ENCODE measurements at regions not wholly inside any gene's neighbourhood (a gene's known extent, or its start where the extent isn't known, plus 50 kb on each side); places are given as distances from the start of the nearest gene placed in this dataset.
A peak's percentile ranks its signal among the peaks of the same experiment; 100 is the strongest.
"Not testable (repeated sequence)": the region's sequence is repeated elsewhere in the genome, so short reads cannot be mapped to it uniquely, and the experiment has no call there.

DNA sequence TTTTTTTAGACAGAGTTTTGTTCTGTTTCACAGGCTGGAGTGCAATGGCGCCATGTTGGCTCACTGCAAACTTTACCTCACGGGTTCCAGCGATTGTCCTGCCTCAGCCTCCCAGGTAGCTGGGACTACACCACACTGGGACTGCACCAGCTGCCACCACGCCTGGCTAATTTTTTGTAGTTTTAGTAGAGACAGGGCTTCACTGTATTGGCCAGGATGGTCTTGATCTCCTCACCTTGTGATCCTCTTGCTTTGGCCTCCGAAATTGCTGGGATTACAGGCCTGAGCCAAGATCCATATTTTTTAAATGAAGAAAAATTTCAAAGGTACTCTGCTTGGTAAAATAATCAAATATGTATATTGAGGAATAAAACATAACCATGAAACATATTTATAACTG, 195.8 kb upstream of the TPTE start:
- DNase-seq (ENCODE audit: low read depth in 2 of 2), result peak; percentile 76 to 88

DNA sequence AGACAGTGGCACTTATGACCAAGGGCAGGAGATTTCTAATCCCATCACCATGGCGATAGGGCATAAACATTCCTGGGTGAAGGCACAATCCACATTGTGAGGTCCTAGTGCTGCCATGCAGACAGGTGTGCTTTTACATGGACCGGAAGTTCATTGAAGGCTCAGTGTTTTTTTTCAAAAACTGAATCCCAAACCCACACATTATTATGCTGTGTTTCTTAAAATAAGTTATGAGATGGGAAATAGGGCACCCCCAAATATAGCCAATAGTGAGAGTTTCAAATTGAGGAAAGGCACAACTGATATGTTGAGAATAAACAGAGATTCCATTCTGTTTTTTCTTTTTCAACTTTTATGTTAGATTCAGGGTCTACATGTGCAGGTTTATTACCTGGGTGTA, 195.2 kb upstream of the TPTE start:
- not testable (repeated sequence) for DNase-seq (ENCODE audit: low read depth in 2 of 2)

DNA sequence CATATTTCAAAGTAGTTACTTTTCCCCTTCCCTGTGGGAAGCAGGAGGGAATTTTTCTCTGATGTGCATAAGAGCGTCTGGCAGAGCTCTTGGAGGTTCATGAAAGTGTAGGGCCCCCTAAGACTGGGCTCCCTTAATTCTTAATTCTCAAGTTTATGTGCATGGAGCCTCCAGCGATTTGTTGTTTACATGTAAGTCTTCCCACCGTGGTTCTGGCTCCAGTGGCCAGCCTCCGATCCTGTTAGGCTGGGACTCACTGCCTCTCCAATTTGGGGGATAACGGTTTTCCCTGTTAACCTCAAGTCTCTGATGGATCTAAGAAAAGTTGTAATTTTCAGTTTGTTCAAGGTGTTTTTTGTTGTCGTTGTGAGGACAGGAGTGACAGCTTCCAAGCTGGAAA, 192.7 kb upstream of the TPTE start:
- not testable (repeated sequence) for DNase-seq (ENCODE audit: low read depth in 2 of 2)

DNA sequence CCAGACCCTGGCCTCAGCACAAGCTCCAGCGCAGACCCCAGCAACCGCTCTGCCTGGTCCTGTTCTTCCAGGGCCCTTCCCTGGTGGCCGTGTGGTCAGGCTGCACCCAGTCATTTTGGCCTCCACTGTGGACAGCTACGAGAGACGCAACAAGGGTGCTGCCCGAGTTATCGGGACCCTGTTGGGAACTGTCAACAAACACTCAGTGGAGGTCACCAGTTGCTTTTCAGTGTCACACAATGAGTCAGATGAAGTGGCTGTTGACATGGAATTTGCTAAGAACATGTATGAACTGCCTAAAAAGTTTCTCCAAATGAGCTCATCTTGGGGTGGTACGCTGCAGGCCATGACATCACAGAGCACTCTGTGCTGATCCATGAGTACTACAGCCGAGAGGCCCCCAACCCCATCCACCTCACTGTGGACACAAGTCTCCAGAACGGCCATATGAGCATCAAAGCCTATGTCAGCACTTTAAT, 190.7 kb upstream of the TPTE start:
- not testable (repeated sequence) for DNase-seq (ENCODE audit: low read depth in 2 of 2)

DNA sequence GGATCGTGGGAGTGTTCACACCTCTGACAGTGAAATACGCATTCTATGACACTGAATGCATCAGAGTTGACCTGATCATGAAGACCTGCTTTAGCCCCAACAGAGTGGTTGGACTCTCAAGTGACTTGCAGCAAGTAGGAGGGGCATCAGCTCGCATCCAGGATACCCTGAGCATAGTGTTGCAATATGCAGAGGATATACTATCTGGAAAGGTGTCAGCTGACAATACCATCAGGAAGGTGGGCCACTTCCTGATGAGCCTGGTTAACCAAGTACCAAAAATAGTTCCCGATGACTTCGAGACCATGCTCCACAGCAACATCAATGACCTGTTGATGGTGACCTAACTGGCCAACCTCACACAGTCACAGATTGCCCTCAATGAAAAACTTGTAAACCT, 190.2 kb upstream of the TPTE start:
- DNase-seq (ENCODE audit: low read depth in 2 of 2), result not testable (repeated sequence)

DNA sequence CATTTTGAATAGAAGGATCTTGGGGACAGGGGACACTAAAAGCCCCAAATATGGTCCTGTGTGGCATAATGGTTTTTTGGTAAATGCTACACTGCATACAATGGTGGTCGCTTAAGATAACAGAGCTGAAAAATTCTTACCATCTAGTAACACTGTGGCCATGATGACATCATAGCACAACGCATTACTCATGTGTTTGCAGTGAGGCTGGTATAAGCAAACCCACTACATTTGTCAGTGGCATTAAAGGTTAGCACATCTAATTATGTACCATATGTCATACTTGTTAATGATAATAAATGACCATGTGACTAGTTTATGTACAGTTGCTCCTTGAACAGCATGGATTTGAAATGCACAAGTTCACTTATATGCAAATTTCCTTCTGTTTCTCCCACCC, 188.4 kb upstream of the TPTE start:
- DNase-seq (ENCODE audit: low read depth in 2 of 2), result not testable (repeated sequence)

DNA sequence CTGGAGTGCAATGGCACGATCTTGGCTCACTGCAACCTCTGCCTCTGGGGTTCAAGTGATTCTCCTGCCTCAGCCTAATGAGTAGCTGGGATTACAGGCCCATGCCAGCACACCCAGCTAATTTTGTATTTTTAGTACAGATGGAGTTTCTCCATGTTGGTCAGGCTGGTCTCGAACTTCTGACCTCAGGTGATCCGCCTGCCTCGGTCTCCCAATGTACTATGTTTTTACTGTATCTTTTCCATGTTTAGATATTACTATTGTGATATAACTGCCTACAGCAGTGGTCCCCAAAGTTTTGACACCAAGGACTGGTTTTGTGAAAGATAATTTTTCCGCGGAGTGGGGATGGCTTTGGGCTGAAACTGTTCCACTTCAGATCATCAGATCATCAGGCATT, 187.0 kb upstream of the TPTE start:
- not testable (repeated sequence) for DNase-seq (ENCODE audit: low read depth in 2 of 2)

DNA sequence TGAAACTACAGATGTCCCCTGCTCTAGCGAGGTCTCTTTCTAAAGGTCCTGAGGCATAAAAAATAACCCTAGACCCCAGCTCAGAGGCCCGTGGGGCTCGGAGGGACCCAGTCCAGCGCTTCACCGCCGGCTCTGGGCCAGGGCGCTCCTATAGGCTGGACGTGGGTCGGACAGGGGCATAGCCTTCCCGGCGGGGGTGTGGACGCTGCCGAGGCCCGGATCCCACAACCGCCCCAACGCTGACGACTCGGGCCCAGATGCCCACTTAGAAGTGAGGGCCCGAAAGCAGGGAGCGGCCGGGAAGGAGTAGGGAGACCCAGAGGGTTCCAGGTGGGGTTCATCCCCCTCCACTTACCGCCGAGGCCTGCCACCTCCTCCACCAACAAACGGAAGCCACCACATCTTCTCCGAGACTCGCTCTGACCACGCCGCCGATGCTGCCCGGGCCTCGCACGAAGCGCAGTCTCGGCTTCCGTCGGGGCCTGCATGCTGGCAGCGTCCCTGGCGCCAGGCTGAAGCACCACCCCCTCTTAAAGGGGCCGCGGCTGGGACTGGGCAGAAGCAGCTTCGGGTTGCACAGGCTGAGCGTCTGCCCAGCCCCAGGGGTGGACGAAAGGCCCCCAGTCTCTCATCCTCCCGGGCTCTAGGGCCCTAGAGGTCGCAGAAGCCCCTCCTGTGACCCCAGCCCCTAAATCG, 179.0 kb upstream of the TPTE start:
- DNase-seq (ENCODE audit: low read depth in 2 of 2), result not testable (repeated sequence)

DNA sequence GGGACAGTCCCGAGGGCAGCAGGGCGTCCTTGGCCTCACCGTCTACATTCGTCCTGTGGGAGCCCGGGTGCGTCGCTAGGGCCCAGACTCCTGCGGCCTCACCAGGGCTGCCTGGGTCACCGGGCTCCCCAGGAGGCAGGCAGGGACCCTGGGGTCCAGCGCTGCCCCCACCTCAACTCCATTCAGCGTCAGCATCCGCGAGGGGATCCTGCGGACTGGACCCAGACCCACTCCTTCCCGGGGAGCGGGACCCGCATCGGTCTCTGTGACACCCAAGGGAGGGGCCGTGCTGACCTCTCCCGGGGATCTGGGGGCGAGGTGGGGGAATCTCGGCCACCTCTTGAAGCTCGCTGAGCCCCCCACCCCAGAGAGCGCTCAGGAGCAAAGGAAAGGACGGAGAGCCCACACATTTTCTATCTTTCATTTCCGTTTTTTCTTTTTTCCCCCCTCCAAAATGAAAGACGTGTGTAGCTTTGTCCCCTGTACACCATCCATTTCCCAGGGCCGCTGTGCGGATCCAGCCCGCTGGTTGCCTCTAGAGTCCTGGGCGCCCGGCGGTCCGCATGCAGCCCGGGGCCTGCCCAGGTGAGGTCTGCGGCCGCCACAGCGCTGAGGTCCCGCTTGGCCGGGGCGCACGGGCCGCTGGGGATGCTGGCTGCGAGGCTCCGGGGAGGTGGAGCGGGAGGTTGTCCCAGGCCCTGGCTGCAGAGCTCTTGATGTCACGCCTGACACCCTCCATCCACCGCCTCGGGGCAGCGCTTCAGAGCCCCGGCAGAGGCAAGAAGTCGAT, 178.0 kb upstream of the TPTE start:
- DNase-seq (ENCODE audit: low read depth in 2 of 2), result not testable (repeated sequence)

DNA sequence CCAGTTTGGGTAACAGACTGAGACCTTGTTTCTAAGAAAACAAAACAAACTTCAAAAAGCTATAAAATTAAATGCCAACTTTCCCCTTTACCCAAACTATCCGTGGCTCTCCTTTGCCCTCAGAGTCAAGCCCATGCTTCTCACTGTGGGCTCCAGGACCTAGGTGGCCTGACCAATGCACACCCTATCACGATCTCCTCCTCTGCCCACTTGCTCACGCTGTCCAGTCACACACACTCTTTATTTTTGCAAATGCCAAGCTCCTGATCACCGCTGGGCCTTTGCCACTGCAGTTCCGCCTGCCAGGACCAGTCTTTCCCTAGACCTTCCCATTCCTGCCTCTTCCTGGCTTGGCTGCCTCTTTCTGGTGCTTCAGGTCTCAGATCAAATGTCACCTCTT, 177.1 kb upstream of the TPTE start:
- DNase-seq (ENCODE audit: low read depth in 2 of 2), result not testable (repeated sequence)

DNA sequence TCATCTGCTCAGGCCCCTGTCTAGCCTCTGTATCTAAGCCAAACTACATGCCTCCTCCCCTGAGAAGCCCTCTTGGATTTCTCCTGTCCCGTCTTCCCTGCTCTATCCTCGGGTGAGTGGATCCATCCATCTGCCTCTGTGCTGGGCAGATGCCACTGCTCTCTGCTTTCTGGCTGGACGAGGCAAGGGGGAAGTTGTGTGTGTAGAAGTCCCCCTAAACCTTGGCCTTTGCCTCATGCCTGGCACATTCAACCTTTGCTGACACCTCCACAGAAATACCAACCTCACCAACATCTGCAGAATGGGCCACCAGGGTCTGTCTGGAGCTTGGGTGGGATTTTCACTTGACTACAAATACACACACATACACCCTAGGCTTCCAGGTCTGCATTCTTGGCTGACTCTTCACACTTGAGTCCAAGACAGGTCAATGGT, 176.2 kb upstream of the TPTE start:
- not testable (repeated sequence) for DNase-seq (ENCODE audit: low read depth in 2 of 2)

DNA sequence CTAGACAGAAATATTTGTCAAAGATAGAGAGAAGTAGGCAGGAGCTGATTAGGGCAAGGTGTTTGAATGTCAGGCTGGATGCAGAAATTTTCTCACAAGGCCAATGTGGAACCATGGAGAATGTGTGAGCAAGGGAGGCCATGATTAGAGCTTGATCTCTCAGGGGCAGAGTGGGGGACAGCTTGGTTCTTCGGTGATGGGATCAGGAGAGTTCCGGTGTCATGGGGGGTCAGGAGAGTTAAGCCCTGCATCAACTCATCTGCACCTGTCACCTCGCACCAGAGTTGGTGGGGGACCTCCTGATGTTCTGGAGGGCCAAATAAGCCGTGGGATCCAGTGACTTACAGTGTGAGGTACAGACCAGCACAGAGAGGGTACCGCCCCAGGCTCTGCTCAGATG, 175.1 kb upstream of the TPTE start:
- not testable (repeated sequence) for DNase-seq (ENCODE audit: low read depth in 2 of 2)

DNA sequence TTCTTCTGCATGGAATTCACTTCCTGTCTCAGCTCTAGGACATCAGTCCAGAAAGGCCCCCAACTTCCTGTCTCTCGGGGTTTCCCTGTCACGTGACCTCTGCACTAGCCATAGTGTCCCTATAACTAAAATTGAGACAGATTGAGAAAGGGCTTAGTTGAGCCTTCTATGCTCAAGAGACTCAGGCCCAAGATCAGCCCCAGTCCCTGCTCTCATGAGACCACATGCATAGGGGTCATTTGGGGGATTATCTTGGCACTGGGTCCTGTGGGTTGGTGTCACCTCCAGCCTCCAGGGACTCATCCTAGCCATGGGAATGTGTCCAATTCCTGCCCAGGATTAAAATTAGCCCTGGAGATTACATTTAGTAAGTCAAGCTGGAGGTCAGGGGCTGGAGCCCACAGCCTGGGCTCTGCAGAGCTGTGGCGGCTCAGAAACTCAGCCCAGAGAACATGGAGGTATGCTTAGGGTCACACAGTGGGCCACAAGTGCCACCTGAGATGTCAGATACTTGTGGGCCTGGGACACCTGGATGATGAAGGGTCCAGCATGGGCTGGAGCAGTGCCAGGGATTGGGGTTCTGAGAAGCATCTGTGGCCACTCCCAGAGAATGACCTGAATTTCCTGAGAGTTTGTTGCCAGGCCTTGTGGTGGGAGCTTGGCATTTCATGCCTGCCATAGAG, 174.3 kb upstream of the TPTE start:
- DNase-seq (ENCODE audit: low read depth in 2 of 2), result not testable (repeated sequence)

DNA sequence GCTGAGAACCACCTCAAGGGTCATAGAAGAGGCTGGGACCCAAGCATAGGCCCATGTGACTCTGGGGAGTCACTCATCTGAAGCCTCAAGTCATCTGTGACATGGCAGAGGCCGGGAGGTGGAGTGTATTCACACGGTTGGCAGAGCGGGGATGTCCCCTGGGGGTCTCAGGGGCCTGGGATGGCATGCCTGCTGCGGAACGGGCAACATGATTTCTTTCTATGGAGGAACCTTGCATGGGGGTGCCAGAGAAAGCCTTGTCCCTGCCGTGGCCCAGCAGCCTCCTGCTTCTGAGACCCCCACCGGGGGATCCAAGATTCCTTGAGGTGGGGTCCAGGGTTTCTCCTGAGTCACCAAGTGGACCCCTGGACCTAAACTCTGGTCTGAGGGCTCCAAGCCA, 173.7 kb upstream of the TPTE start:
- DNase-seq (ENCODE audit: low read depth in 2 of 2), result not testable (repeated sequence)

DNA sequence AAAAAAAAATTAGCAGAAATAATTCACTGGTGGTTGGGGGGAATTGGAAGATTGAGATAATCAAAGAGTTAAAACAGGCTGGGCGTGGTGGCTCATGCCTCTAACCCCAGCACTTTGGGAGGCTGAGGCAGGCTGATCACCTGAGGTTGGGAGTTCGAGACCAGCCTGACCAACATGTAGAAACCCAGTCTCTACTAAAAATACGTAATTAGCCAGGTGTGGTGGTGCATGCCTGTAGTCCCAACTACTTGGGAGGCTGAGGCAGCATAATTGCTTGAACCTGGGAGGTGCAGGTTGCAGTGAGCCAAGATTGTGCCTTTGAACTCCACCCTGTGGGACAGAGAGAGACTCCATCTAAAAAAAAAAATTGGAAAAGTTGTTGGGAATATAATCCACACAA, 173.2 kb upstream of the TPTE start:
- DNase-seq (ENCODE audit: low read depth in 2 of 2), result not testable (repeated sequence)

DNA sequence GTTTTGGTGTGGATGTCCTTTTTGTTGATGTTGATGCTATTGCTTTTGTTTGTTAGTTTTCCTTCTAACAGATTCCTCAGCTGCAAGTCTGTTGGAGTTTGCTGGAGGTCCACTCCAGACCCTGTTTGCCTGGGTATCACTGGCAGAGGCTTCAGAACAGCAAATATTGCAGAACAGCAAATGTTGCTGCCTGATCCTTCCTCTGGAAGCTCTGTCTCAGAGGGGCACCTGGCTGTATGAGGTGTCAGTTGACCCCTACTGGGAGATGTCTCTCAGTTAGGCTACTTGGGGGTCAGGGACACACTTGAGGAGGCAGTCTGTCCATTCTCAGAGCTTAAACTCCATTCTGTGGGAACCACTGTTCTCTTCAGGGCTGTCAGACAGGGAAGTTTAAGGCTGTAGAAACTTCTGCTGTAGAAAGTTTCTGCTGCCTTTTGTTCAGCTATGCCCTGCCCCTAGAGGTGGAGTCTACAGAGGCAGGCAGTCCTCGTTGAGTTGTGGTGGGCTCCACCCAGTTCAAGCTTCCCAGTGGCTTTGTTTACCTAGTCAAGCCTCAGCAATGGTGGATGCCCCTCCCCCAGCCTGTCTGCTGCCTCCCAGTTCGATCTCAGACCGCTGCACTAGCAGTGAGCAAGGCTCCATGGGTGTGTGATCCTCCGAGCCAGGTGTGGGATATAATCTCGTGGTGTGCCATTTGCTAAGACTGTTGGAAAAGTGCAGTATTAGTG, 166.4 kb upstream of the TPTE start:
- not testable (repeated sequence) for DNase-seq (ENCODE audit: low read depth in 2 of 2)

DNA sequence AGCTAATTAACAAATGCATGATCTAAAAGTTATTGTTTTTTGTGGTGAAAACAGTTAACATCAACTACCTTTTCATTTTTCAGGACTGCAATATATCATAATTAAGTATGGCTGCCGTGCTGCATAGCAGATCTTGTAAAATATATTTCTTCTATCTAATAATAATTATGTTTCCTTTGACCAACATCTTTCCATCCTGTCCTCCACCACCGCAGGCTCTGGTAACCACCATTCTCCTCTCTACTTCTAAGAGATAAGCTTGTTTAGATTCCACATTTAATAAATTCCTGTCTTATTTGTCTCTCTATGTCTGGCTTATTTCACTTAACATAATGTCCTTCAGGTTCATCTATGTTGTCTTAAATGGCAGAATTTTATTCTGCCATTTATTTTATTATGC, 162.3 kb upstream of the TPTE start:
- DNase-seq (ENCODE audit: low read depth in 2 of 2), result not testable (repeated sequence)

DNA sequence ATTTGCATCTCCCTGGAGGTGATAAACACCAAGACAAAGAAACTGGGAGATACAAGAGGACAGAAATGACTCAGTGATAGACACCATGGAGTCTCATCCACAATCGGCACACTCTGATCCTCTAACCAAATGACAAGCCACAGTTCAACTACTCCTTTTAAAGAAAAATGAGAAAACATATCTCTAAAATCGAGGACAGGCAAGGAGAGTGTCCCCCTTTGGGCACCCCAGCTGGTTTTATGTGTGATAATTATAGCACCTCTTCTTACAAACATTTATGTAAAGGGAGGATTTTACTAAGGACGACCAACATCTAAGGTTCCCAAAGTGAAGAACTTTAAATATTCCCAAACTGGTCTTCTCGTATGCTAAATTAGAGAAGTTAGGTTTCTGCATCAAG, 161.5 kb upstream of the TPTE start:
- not testable (repeated sequence) for DNase-seq (ENCODE audit: low read depth in 2 of 2)

DNA sequence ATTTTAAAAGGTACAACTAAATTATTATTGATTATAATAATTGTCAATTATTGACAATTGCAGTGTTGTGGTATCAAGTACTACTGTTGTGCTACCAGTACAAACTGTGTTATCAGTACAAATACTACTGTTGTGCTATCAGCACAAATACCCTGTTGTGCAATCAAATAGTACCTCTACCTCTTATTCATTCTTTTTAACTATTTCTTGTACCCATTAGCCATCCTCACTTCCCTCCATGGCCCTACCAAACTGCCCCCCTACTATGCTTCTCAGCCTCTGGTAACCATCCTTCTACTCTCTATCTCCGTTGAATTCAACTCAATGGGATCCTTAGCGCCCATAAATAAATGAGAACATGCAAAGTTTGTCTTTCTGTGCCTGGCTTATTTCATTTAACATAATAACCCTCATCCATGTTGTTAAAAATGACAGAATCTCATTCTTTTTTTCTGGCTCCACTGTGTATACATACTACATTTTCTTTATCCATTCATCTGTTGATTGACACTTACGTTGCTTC, 160.1 kb upstream of the TPTE start:
- not testable (repeated sequence) for DNase-seq (ENCODE audit: low read depth in 2 of 2)

DNA sequence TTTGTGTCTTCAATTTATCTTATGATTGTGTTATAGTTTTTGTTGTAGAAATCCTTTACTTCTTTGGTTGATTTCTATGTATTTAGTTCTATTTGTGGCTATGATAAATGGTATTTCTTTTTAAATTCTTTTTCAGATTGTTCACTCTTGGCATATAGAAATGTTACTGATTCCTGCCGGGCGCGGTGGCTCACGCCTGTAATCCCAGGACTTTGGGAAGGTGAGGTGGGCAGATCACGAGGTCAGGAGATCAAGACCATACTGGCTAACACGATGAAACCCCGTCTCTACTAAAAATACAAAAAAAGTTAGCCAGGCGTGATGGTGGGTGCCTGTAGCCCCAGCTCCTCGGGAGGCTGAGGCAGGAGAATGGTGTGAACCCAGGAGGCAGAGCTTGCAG, 158.6 kb upstream of the TPTE start:
- not testable (repeated sequence) for DNase-seq (ENCODE audit: low read depth in 2 of 2)

DNA sequence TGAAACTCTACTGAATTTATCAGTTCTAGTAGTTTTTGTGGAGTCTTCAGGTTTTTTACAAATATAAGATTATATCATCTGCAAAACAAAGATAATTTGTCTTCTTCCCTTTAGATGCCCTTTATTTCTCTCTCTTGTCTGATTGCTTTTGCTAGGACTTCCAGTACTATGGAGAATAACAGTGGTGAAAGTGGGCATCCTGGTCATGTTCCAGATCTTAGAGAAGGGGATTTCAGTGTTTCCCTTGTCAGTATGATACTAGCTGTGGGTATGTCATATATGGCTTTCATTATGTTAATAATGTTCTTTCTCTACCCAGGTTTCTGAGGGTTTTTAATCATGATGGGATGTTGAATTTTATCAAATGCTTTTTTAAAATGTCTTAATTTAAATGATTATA, 158.1 kb upstream of the TPTE start:
- not testable (repeated sequence) for DNase-seq (ENCODE audit: low read depth in 2 of 2)
